ENCODE measurements at regions not wholly inside any gene's neighbourhood (a gene's known extent, or its start where the extent isn't known, plus 50 kb on each side); places are given as distances from the start of the nearest gene placed in this dataset.
A peak's percentile ranks its signal among the peaks of the same experiment; 100 is the strongest.

DNA sequence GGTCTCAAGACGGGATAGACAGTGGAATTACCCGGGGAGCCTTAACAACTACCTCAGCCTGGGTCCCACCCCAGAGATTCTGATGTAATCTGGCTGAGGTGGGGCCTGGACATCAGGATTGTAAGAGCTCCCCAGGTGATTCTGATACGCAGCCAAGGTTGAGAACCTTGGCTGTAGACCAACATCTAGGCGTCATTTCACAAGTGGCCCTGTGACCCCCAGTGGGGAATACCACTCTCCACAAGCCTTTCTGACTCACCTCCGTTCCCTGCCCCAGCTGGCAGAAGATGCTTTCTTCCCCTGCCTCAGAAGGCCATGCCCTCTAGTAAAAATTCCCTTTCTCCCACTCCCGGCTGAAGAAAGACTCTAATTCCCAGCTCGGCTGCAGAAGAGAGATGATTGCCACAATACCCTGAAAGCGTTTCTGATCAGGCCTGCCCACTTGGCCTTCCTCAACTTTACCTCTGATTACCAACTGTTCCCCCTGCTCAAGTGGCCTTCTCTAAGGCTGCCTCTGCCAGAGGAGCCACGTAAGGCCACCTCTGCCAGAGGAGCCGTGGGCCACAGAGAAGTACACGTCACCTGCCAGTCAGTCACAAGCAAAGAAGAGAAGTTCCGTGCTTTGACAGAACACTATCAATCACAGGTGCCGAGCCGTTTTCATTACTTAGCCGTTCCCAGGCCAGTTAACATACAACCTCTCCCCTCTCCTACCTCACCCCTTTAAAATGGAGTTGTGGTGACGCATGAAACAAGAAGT is 116.8 kb upstream of the PKDCC start:
- H3K4me1 ChIP-seq, result no peaks in the 10 kb centered on the region
- no peak for DNase-seq
- no peak overlapping the region for H3K4me3 ChIP-seq
- 71% methylated on average over 9 of the region's 16 CpGs for WGBS (ENCODE audit: insufficient coverage, low coverage, low lambda C conversion rate, missing lambda C conversion rate)
- no peak for TF ChIP-seq POLR2A (IDR thresholded peaks at IDR 0.05)
- TF ChIP-seq, protein P1, sequence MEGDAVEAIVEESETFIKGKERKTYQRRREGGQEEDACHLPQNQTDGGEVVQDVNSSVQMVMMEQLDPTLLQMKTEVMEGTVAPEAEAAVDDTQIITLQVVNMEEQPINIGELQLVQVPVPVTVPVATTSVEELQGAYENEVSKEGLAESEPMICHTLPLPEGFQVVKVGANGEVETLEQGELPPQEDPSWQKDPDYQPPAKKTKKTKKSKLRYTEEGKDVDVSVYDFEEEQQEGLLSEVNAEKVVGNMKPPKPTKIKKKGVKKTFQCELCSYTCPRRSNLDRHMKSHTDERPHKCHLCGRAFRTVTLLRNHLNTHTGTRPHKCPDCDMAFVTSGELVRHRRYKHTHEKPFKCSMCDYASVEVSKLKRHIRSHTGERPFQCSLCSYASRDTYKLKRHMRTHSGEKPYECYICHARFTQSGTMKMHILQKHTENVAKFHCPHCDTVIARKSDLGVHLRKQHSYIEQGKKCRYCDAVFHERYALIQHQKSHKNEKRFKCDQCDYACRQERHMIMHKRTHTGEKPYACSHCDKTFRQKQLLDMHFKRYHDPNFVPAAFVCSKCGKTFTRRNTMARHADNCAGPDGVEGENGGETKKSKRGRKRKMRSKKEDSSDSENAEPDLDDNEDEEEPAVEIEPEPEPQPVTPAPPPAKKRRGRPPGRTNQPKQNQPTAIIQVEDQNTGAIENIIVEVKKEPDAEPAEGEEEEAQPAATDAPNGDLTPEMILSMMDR (IDR thresholded peaks at IDR 0.05), result no peak
- H3K27me3 ChIP-seq, result no peaks in the 10 kb centered on the region
- peak in 1 of 4 donors; percentile 34 for ATAC-seq
- no peaks in the 10 kb centered on the region for H3K9me3 ChIP-seq
- intact Hi-C loops (cut with DNase I), result no loop called here
- H3K36me3 ChIP-seq, result no peaks in the 10 kb centered on the region
- H3K27ac ChIP-seq, result no peak overlapping the region

- DNase-seq, result no peak
These were observed 115.4 kb upstream of the PKDCC start for GRCh38 chr2:41932241-41933045.

GRCh38 chr2:41933046-41933420 is 114.8 kb upstream of the PKDCC start:
- no peaks in the 10 kb centered on the region for H3K36me3 ChIP-seq
- no peak for ATAC-seq
- H3K4me1 ChIP-seq, result no peaks in the 10 kb centered on the region
- intact Hi-C loops (cut with DNase I), result no loop called here
- H3K9me3 ChIP-seq, result no peaks in the 10 kb centered on the region
- H3K4me3 ChIP-seq, result no peak overlapping the region
- TF ChIP-seq POLR2A (IDR thresholded peaks at IDR 0.05), result no peak
- TF ChIP-seq, protein P1 (IDR thresholded peaks at IDR 0.05), result no peak
- H3K27me3 ChIP-seq, result no peaks in the 10 kb centered on the region
- WGBS (ENCODE audit: insufficient coverage, low coverage, low lambda C conversion rate, missing lambda C conversion rate), result 62% methylated on average over 3 of the region's 3 CpGs
- no peak for DNase-seq
- H3K27ac ChIP-seq, result no peak overlapping the region

More at GRCh38 chr2:41932241-41933045, 115.4 kb upstream of the PKDCC start:
- Histone ChIP-seq H3K27ac (no peak overlapping the region), H3K36me3 (no peaks in the 10 kb centered on the region), H3K4me3 (no peak overlapping the region), H3K9me3 (no peaks in the 10 kb centered on the region), H3K4me1 (no peaks in the 10 kb centered on the region), H3K27me3 (no peaks in the 10 kb centered on the region)
- peak in 2 of 4 donors; percentile 19 to 26 for ATAC-seq
- no peak for TF ChIP-seq POLR2A (IDR thresholded peaks at IDR 0.05)
- TF ChIP-seq, protein P1 (IDR thresholded peaks at IDR 0.05), result no peak
- intact Hi-C loops (cut with DNase I), result no loop called here
- 57% methylated on average over 16 of the region's 17 CpGs for WGBS (ENCODE audit: insufficient coverage, low coverage, low lambda C conversion rate, missing lambda C conversion rate)

GRCh38 chr2:41933585-41934320 is 114.1 kb upstream of the PKDCC start:
- Histone ChIP-seq H3K27ac (no peak overlapping the region), H3K9me3 (no peaks in the 10 kb centered on the region), H3K36me3 (no peaks in the 10 kb centered on the region), H3K4me3 (no peak overlapping the region), H3K27me3 (no peaks in the 10 kb centered on the region), H3K4me1 (no peaks in the 10 kb centered on the region)
- WGBS (ENCODE audit: insufficient coverage, low coverage, low lambda C conversion rate, missing lambda C conversion rate), result 66% methylated on average over 8 of the region's 8 CpGs
- no peak for TF ChIP-seq POLR2A (IDR thresholded peaks at IDR 0.05)
- TF ChIP-seq, protein P1 (IDR thresholded peaks at IDR 0.05), result no peak
- no peak for DNase-seq
- peak in 2 of 4 donors; percentile 30 to 68 for ATAC-seq
- intact Hi-C loops (cut with DNase I), result no loop called here
